ENCODE measurements at regions not wholly inside any gene's neighbourhood (a gene's known extent, or its start where the extent isn't known, plus 50 kb on each side); places are given as distances from the start of the nearest gene placed in this dataset.

GRCh38 chr10:15462253-15462897 lies 91.3 kb upstream of the FAM171A1 start:
- DNase-seq: no peak

GRCh38 chr10:15461353-15462108 lies 90.4 kb upstream of the FAM171A1 start:
- peak; percentile 29 for DNase-seq

GRCh38 chr10:15460661-15461060 lies 89.6 kb upstream of the FAM171A1 start:
- DNase-seq: no peak

- DNase-seq: no peak
Measured at GRCh38 chr10:15459218-15459617, 88.1 kb upstream of the FAM171A1 start.

GRCh38 chr10:15457382-15457781 lies 86.3 kb upstream of the FAM171A1 start:
- no peak for DNase-seq

GRCh38 chr10:15455456-15455855 lies 84.4 kb upstream of the FAM171A1 start:
- no peak for DNase-seq

- no peak for DNase-seq
Measured at GRCh38 chr10:15453926-15454325, 82.8 kb upstream of the FAM171A1 start.

- DNase-seq: no peak
Measured at GRCh38 chr10:15453457-15453856, 82.4 kb upstream of the FAM171A1 start.

- no peak for DNase-seq
Measured at GRCh38 chr10:15452545-15452944, 81.5 kb upstream of the FAM171A1 start.

GRCh38 chr10:15451137-15452094 lies 80.3 kb upstream of the FAM171A1 start:
- DNase-seq: no peak

GRCh38 chr10:15448598-15448997 lies 77.5 kb upstream of the FAM171A1 start:
- no peak for DNase-seq

GRCh38 chr10:15445006-15445390 lies 73.9 kb upstream of the FAM171A1 start:
- no peak for DNase-seq

GRCh38 chr10:15444105-15445005 lies 73.3 kb upstream of the FAM171A1 start:
- no peak for DNase-seq

GRCh38 chr10:15442056-15442455 lies 71.0 kb upstream of the FAM171A1 start:
- no peak for DNase-seq

GRCh38 chr10:15440204-15440711 lies 69.2 kb upstream of the FAM171A1 start:
- no peak for DNase-seq

GRCh38 chr10:15439341-15439842 lies 68.3 kb upstream of the FAM171A1 start:
- peak; percentile 32 for DNase-seq

GRCh38 chr10:15436696-15437095 lies 65.6 kb upstream of the FAM171A1 start:
- DNase-seq: peak; percentile 36

- no peak for DNase-seq
Measured at GRCh38 chr10:15433850-15434537, 62.9 kb upstream of the FAM171A1 start.

GRCh38 chr10:15432266-15432665 lies 61.2 kb upstream of the FAM171A1 start:
- DNase-seq: no peak

GRCh38 chr10:15430969-15431771 lies 60.1 kb upstream of the FAM171A1 start:
- no peak for DNase-seq
